ENCODE measurements at regions not wholly inside any gene's neighbourhood (a gene's known extent, or its start where the extent isn't known, plus 50 kb on each side); places are given as distances from the start of the nearest gene placed in this dataset.

DNA sequence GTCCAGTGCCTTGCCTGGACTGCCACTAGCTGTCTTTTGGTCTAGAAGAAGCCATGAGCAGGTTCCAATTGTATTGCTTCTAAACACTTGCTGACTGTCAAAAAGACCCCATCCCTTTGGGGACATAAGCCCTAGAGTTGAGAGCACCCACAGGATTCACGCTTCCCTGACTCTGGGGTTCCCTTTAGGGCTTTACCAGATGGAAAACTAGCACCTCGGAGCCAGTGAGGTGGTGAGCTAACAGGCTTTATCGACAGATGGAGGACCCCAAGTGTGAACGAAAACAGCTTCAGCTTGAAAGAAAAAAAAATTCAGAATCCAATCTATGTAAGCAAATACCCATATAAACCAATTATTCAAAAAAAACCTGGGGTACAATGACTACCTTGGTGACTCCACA is 90.8 kb downstream of the NAA11 start:
- Histone ChIP-seq H3K9me3 (no peaks in the 10 kb centered on the region), H3K4me3 (no peak overlapping the region), H3K4me1 (no peaks in the 10 kb centered on the region), H3K27ac (no peak overlapping the region), H3K27me3 (no peaks in the 10 kb centered on the region), H3K36me3 (replicated peaks in 1 of 2; ENCODE audit: insufficient read depth in 1 of 2, low read depth in 2 of 2) (no peaks in the 10 kb centered on the region)
- TF ChIP-seq POLR2A (IDR thresholded peaks at IDR 0.05) = no peak
- TF ChIP-seq, protein P1, sequence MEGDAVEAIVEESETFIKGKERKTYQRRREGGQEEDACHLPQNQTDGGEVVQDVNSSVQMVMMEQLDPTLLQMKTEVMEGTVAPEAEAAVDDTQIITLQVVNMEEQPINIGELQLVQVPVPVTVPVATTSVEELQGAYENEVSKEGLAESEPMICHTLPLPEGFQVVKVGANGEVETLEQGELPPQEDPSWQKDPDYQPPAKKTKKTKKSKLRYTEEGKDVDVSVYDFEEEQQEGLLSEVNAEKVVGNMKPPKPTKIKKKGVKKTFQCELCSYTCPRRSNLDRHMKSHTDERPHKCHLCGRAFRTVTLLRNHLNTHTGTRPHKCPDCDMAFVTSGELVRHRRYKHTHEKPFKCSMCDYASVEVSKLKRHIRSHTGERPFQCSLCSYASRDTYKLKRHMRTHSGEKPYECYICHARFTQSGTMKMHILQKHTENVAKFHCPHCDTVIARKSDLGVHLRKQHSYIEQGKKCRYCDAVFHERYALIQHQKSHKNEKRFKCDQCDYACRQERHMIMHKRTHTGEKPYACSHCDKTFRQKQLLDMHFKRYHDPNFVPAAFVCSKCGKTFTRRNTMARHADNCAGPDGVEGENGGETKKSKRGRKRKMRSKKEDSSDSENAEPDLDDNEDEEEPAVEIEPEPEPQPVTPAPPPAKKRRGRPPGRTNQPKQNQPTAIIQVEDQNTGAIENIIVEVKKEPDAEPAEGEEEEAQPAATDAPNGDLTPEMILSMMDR (IDR thresholded peaks at IDR 0.05) = no peak
- no peak for DNase-seq
- 59 to 62% methylated on average over 4 of the region's 4 CpGs for WGBS, 2 donors
- intact Hi-C loops (cut with DNase I) = no loop called here
- no peak for ATAC-seq

DNA sequence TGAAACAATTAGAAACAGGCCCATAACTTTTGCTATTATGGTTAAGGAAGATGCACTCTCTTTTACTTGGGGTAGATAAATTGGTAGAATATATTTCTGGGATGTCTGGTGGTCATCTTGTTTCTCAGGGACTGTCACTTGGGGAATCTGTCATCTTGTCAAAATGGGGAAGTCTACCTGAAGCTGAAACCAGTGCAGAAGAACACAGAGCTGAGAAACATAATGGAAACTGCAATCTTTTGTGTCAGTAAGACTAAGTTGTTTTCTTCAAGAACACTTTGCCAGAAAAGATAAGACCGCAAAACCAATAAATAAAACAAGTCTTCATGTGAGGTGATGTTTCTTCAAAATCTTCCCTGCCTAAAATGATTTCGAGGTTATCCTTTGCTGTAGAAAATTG is 92.0 kb downstream of the NAA11 start:
- Histone ChIP-seq H3K27me3 (no peaks in the 10 kb centered on the region), H3K4me1 (no peaks in the 10 kb centered on the region), H3K9me3 (no peaks in the 10 kb centered on the region), H3K4me3 (no peak overlapping the region), H3K27ac (no peak overlapping the region), H3K36me3 (replicated peaks in 1 of 2; ENCODE audit: insufficient read depth in 1 of 2, low read depth in 2 of 2) (no peaks in the 10 kb centered on the region)
- DNase-seq (no peak), ATAC-seq (no peak)
- 63 to 67% methylated on average over 2 of the region's 2 CpGs for WGBS, 2 donors
- TF ChIP-seq POLR2A (IDR thresholded peaks at IDR 0.05) = no peak
- TF ChIP-seq, protein P1 (IDR thresholded peaks at IDR 0.05) = no peak
- intact Hi-C loops (cut with DNase I) = no loop called here

DNA sequence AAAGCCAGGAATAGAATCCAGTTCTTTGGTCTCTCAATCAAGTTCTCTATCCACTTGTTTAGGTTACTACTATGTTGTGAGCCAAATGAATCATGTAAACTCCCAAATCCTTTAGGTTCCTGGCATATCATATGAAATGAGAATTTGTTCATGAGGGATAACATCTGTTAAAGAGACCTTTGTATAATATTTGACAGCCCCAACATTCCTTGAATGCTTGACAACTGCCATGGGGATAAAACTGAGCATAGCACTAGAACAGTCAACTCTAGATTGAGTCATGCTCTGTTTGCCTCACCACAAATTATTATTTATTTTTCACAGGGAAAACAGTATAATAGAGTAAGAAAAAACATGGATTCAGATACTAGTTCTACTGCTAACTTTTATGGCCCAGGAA is 93.3 kb downstream of the NAA11 start:
- TF ChIP-seq, protein P1 (IDR thresholded peaks at IDR 0.05) = no peak
- intact Hi-C loops (cut with DNase I) = no loop called here
- no peak overlapping the region for H3K27ac ChIP-seq
- no peaks in the 10 kb centered on the region for H3K4me1 ChIP-seq
- ATAC-seq (no peak), DNase-seq (no peak)
- H3K4me3 ChIP-seq = no peak overlapping the region
- H3K27me3 ChIP-seq = no peaks in the 10 kb centered on the region
- no peaks in the 10 kb centered on the region for H3K36me3 ChIP-seq (replicated peaks in 1 of 2; ENCODE audit: insufficient read depth in 1 of 2, low read depth in 2 of 2)
- no peaks in the 10 kb centered on the region for H3K9me3 ChIP-seq

DNA sequence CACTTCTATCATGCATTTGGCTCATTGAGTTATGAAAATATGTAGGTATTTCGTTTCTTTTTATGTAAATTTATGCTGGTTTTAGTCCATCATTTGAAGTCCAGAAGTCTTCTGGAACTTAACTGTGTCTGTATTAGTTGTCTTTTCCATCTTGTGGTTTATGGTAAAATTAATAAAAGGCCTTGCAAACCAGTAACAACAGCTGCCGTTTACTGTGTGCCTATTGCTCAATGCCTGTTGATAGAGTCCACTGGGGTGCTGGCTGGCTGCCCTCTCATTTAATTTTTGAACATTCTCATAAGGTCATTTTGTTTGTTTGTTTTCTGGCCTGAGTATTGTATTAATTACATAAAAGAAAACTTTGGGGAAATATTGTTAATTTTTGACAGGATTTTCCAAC is 98.0 kb downstream of the NAA11 start:
- H3K36me3 ChIP-seq (replicated peaks in 1 of 2; ENCODE audit: insufficient read depth in 1 of 2, low read depth in 2 of 2) = no peaks in the 10 kb centered on the region
- ATAC-seq (no peak), DNase-seq (peak in 1 of 4 donors; percentile 20)
- no peak overlapping the region for H3K27ac ChIP-seq
- no peaks in the 10 kb centered on the region for H3K27me3 ChIP-seq
- 14 to 21% methylated on average over 2 of the region's 2 CpGs for WGBS, 2 donors
- intact Hi-C loops (cut with DNase I) = no loop called here
- no peaks in the 10 kb centered on the region for H3K4me1 ChIP-seq
- H3K4me3 ChIP-seq = no peak overlapping the region
- TF ChIP-seq POLR2A (IDR thresholded peaks at IDR 0.05) = no peak
- TF ChIP-seq, protein P1 (IDR thresholded peaks at IDR 0.05) = no peak
- no peaks in the 10 kb centered on the region for H3K9me3 ChIP-seq

DNA sequence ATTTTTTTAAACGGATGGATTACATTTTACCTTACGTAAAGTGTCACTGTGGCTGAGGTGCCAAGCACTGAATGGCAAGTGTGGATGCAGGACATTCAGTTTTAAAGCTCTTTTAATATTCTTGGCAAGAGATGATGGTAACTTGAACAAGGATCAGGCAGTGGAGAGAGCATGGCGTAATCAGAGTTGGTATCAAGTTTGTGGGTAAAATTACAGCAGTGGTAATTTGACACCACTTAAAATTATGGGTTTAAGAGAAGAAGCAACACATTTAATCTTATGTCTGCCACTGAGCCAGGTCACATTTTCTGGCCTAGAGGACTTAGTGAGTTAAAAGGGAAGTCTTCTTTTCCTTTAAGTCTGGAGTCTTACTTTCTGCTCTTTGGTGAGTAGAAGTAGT is 100.5 kb downstream of the NAA11 start:
- Histone ChIP-seq H3K9me3 (no peaks in the 10 kb centered on the region), H3K4me3 (no peak overlapping the region), H3K36me3 (replicated peaks in 1 of 2; ENCODE audit: insufficient read depth in 1 of 2, low read depth in 2 of 2) (no peaks in the 10 kb centered on the region), H3K27me3 (no peaks in the 10 kb centered on the region), H3K4me1 (no peaks in the 10 kb centered on the region), H3K27ac (no peak overlapping the region)
- DNase-seq (no peak), ATAC-seq (no peak)
- TF ChIP-seq, protein P1 (IDR thresholded peaks at IDR 0.05) = no peak
- no peak for TF ChIP-seq POLR2A (IDR thresholded peaks at IDR 0.05)
- intact Hi-C loops (cut with DNase I) = no loop called here
- 23 to 26% methylated on average over 3 of the region's 3 CpGs for WGBS, 2 donors
